WTC11 (cell line): ENCODE measurements at regions not wholly inside any gene's neighbourhood (a gene's known extent, or its start where the extent isn't known, plus 50 kb on each side); places are given as distances from the start of the nearest gene placed in this dataset.

Experiments used
- ATF1 ChIP-seq: sonication (generic); formaldehyde crosslinking; IDR thresholded peaks from 2 replicates; pipeline ENCODE4 v1.8.1; 2023; ENCODE audit warnings: mild to moderate bottlenecking, moderate library complexity, missing genetic modification reagents
- ATF2 ChIP-seq: sonication (generic); formaldehyde crosslinking; IDR thresholded peaks from 2 replicates; pipeline ENCODE4 v1.8.1; 2022; ENCODE audit warnings: low read depth, missing genetic modification reagents, borderline replicate concordance
- CTCF ChIP-seq: fragments of 200-600 bp; IDR thresholded peaks from 2 replicates; pipeline ENCODE4 v1.8.0; 2022; ENCODE audit warnings: antibody characterized with exemption
- ETV6 ChIP-seq: sonication (generic); formaldehyde crosslinking; IDR thresholded peaks from 2 replicates; pipeline ENCODE4 v1.8.1; 2022; ENCODE audit warnings: mild to moderate bottlenecking, missing genetic modification reagents
- FOXK1 ChIP-seq: sonication (generic); formaldehyde crosslinking; IDR thresholded peaks from 2 replicates; pipeline ENCODE4 v1.8.0; 2022; ENCODE audit warnings: mild to moderate bottlenecking, moderate library complexity, missing genetic modification reagents
- JUN ChIP-seq: sonication (generic); formaldehyde crosslinking; IDR thresholded peaks from 2 replicates; pipeline ENCODE4 v1.8.0; 2023; ENCODE audit warnings: mild to moderate bottlenecking, missing genetic modification reagents
- NFYB ChIP-seq: sonication (generic); formaldehyde crosslinking; conservative IDR thresholded peaks from 2 replicates; pipeline ENCODE4 v1.8.0; 2022; ENCODE audit warnings: low read depth, missing genetic modification reagents
- NR1H2 ChIP-seq: sonication (generic); formaldehyde crosslinking; IDR thresholded peaks from 2 replicates; pipeline ENCODE4 v1.9.0; 2021; ENCODE audit warnings: mild to moderate bottlenecking, moderate library complexity, missing genetic modification reagents
- STAT6 ChIP-seq: sonication (generic); formaldehyde crosslinking; conservative IDR thresholded peaks from 2 replicates; pipeline ENCODE4 v1.8.1; 2023; ENCODE audit warnings: mild to moderate bottlenecking, low read depth, missing genetic modification reagents, moderate library complexity
- TCF7 ChIP-seq: sonication (generic); formaldehyde crosslinking; IDR thresholded peaks from 2 replicates; pipeline ENCODE4 v1.8.0; 2022; ENCODE audit warnings: mild to moderate bottlenecking, low read depth, missing genetic modification reagents, moderate library complexity
- TEAD4 ChIP-seq: sonication (generic); formaldehyde crosslinking; IDR thresholded peaks from 2 replicates; pipeline ENCODE4 v1.8.0; 2022; ENCODE audit warnings: mild to moderate bottlenecking, missing genetic modification reagents
- ZNF121 ChIP-seq: sonication (generic); formaldehyde crosslinking; IDR thresholded peaks from 2 replicates; pipeline ENCODE4 v1.8.0; 2023; ENCODE audit warnings: missing genetic modification reagents
- ZNF138 ChIP-seq: sonication (generic); formaldehyde crosslinking; conservative IDR thresholded peaks from 2 replicates; pipeline ENCODE4 v1.8.1; 2022; ENCODE audit warnings: mild to moderate bottlenecking, moderate library complexity, missing genetic modification reagents
- ZNF232 ChIP-seq: sonication (generic); formaldehyde crosslinking; IDR thresholded peaks from 2 replicates; pipeline ENCODE4 v1.8.0; 2022; ENCODE audit warnings: mild to moderate bottlenecking, missing genetic modification reagents

- TF ChIP-seq CTCF, result no peak
- TF ChIP-seq NFYB (CRISPR knock-in tag), result no peak
- TF ChIP-seq ZNF121 (CRISPR knock-in tag), result no peak
- no peak for TF ChIP-seq ZNF138
- no peak for TF ChIP-seq TCF7 (CRISPR knock-in tag)
- TF ChIP-seq STAT6, result no peak
- no peak for TF ChIP-seq ATF2 (CRISPR knock-in tag)
- TF ChIP-seq TEAD4 (CRISPR knock-in tag), result no peak
- no peak for TF ChIP-seq ATF1 (CRISPR knock-in tag)
- no peak for TF ChIP-seq ETV6
- no peak for TF ChIP-seq NR1H2
- TF ChIP-seq ZNF232 (CRISPR knock-in tag), result no peak
- no peak for TF ChIP-seq JUN (CRISPR knock-in tag)
- TF ChIP-seq FOXK1 (CRISPR knock-in tag), result no peak
Measured at GRCh38 chr2:5229574-5229973, 462.6 kb upstream of the SOX11 start.
